GM21619 (cell line): ENCODE measurements at regions not wholly inside any gene's neighbourhood (a gene's known extent, or its start where the extent isn't known, plus 50 kb on each side); places are given as distances from the start of the nearest gene placed in this dataset.

Source experiments
- ATAC-seq: cut with Tn5 transposase; IDR thresholded peaks from one replicate; pipeline ENCODE4 v1.9.1; 2021; ENCODE audit not compliant: unreplicated experiment

- ATAC-seq, result no peak
These were observed 216.1 kb downstream of the HAUS1 start for GRCh38 chr18:46320297-46320696.

GRCh38 chr18:46320928-46321711, 216.9 kb downstream of the HAUS1 start:
- ATAC-seq, result no peak

- no peak for ATAC-seq
These were observed 217.8 kb downstream of the HAUS1 start for GRCh38 chr18:46321955-46322354.

GRCh38 chr18:46322411-46322891, 218.3 kb downstream of the HAUS1 start:
- ATAC-seq, result no peak

GRCh38 chr18:46322941-46323340, 218.8 kb downstream of the HAUS1 start:
- no peak for ATAC-seq

- no peak for ATAC-seq
These were observed 220.1 kb downstream of the HAUS1 start for GRCh38 chr18:46324087-46324955.

GRCh38 chr18:46325895-46326294, 221.7 kb downstream of the HAUS1 start:
- ATAC-seq, result no peak

- ATAC-seq, result no peak
These were observed 225.6 kb downstream of the HAUS1 start for GRCh38 chr18:46329736-46330246.

- ATAC-seq, result no peak
These were observed 227.1 kb downstream of the HAUS1 start for GRCh38 chr18:46331316-46331715.

GRCh38 chr18:46332286-46332801, 228.2 kb downstream of the HAUS1 start:
- no peak for ATAC-seq

- ATAC-seq, result no peak
These were observed 228.7 kb downstream of the HAUS1 start for GRCh38 chr18:46332921-46333341.

GRCh38 chr18:46333431-46334135, 229.4 kb downstream of the HAUS1 start:
- no peak for ATAC-seq

GRCh38 chr18:46334868-46335281, 230.7 kb downstream of the HAUS1 start:
- ATAC-seq, result no peak

GRCh38 chr18:46335534-46336101, 231.4 kb downstream of the HAUS1 start:
- ATAC-seq, result no peak

GRCh38 chr18:46336278-46337111, 232.3 kb downstream of the HAUS1 start:
- ATAC-seq, result no peak

- no peak for ATAC-seq
These were observed 233.1 kb downstream of the HAUS1 start for GRCh38 chr18:46337271-46337670.

- no peak for ATAC-seq
These were observed 234.0 kb downstream of the HAUS1 start for GRCh38 chr18:46338205-46338604.

GRCh38 chr18:46338766-46339165, 234.6 kb downstream of the HAUS1 start:
- no peak for ATAC-seq

- ATAC-seq, result no peak
These were observed 236.5 kb downstream of the HAUS1 start for GRCh38 chr18:46340716-46341115.
